Islet precursor cell (in vitro differentiated cells): ENCODE measurements at regions not wholly inside any gene's neighbourhood (a gene's known extent, or its start where the extent isn't known, plus 50 kb on each side); places are given as distances from the start of the nearest gene placed in this dataset.

Source experiments
- DNase-seq: peaks from one replicate; pipeline ENCODE4 v3.0.0-alpha.2; 2018

DNA sequence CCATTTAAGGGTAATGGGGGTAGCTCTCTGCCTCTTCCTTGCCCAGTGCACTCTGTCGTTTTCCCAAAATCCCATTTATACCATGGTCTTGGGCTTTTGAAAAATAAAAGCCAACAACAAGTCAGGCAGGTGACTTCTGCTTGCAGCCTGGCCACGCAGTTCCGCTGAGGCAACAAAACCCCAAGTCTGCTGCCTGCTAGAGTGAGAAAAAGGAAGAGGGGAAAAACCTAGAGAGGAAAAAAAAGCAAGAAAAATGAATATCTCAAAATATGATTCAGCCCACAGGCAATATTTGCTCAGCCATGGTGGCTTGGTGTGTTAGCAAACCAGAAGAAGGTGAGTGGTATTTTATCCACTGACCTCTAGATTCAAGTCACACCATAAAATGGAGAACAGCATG, 148.2 kb upstream of the FSTL4 start:
- DNase-seq: no peak

DNA sequence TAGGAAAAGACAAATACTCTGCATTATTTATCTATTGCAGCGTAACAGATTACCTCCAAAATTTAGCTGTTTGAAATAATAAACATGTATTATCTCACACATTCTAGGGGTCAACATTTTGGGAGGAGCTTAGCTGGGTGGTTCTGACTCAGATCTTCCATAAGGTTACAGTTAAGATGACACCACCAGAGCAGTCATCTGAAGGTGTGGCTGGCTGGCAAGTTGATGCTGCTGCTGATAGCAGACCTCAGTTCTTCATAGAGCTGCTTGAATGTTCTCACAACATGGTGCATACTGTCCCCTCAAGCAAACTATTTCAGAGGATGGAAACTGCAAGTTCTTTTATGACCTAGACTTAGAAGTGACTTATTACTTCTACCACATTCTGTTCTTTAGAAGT, 146.3 kb upstream of the FSTL4 start:
- DNase-seq: no peak

GRCh38 chr5:133757396-133757945, 145.1 kb upstream of the FSTL4 start:
- DNase-seq: peak; percentile 33

GRCh38 chr5:133756756-133757155, 144.4 kb upstream of the FSTL4 start:
- no peak for DNase-seq

- DNase-seq: peak; percentile 12
Measured at GRCh38 chr5:133756036-133756435, 143.7 kb upstream of the FSTL4 start.

DNA sequence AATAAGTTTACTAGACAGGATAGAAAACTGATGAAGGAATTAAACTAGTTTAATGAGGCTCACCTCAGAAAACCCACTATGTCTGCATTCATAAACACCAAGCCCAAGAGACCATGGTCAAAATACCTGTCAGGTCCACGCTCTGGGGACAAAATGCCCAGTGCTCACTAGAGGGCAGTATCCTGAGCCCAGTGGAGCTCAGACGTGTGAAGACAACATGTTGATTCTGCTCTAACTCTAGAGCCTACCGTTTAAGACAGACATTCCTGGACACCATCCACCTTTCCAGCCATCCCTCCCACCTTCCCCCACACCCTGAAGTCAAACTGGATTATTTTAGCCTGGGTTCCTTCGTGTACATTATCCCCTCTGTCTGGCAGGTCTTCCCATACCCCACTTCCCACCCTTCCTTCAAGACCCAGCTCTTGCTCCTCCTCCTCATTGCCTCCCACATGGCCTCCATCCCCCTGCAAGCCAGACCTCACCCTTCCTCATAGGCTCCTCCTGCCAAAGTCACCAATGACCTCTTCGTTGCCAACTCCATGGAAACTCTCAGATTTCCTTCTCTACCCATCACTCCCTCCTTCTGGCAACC, 142.3 kb upstream of the FSTL4 start:
- DNase-seq: peak; percentile 70

DNA sequence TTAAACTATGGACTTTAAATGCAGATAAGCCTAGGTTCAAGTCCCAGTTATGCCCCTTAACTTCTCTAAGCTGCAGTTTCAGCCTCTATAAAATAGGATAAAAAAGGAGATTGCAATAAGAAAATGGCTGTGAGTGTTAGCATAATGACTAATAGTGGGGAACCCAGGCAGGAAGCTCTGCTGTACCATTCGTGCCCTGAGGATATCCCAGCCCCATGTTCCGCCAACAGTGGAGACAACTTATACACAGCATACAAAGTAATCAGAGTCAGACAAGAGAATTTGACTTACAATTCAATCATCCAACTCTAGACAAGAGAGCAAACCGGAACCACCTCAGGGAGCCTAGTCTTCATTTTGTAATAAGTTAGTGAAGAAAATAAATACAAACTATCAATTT, 141.5 kb upstream of the FSTL4 start:
- DNase-seq: peak; percentile 22

DNA sequence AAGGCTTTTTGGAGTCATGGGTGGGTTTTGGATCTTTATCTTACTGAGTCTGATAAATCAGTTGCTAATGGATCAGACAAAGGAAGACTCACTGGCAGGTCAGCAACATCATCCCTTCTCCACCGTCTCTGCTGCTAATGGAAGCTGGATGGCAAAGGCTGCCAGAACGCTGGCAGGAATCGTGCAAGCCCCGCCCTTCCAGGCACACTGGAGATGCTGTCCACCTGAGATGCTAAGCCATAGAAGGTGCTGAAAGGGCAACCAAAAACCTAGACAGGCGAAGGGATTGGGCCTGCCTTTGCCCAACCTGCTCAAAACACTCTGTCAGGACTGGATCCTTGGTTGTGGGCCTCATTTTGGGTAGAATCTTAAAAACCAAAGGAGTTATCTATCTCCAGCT, 139.5 kb upstream of the FSTL4 start:
- peak; percentile 29 for DNase-seq

DNA sequence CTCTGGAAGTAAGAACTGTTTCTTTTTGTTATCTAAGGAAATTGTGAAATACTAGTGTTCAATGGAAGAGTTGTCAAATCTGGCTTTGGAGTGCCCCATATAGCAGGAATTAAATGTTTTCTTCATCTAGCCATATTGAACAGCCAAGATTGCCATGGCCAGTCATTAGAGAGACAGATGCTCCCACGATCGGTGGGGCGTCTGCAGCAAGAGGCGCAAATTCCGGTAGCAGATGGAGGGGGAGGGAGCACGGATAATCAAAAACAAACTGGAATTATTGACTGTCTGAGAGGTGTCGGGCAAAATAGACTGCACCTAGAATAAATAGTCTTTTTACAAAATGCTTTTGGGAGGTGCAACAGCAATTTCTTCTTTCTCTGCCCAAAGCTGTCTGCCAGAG, 139.1 kb upstream of the FSTL4 start:
- no peak for DNase-seq

- peak; percentile 32 for DNase-seq
Measured at GRCh38 chr5:133750856-133751255, 138.5 kb upstream of the FSTL4 start.

DNA sequence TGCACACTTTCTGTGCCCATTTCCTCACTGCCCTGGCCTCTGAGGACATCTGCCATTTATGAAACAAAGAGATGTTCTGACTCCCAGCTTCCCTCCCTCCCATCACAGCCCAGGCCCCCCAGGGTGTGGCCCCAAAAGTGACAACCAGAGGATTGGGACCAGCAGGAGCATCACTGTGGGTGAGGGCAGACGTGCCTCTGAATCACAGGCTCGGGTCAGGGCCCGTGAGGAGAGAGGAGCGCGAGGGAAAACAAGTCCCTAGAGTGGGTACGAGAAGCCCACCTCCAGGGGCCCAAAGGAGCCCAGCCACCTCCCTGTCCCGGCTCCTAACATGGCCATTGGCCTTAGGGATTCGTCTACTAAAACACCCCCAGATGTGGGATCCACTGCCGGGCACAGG, 138.0 kb upstream of the FSTL4 start:
- DNase-seq: peak; percentile 33

GRCh38 chr5:133749331-133749985, 137.1 kb upstream of the FSTL4 start:
- peak; percentile 38 for DNase-seq

GRCh38 chr5:133746834-133747233, 134.5 kb upstream of the FSTL4 start:
- DNase-seq: peak; percentile 45

DNA sequence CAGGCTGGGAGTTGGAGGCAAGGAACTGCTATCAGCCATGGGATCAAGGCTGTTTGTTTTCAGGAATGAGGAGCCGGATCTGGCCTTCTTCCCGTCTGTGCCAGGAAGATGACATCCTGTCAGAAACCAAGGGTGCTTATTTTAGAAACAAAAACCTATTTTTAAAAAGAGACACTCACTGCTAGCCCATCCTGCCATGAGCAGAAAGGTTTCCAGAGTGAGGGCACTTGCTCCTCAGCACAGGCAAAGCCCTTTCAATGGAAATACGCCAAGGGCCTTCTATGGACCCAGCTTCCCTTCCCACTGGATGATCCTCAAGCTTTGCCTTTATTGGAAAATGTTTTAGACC, 132.6 kb upstream of the FSTL4 start:
- peak; percentile 49 for DNase-seq

DNA sequence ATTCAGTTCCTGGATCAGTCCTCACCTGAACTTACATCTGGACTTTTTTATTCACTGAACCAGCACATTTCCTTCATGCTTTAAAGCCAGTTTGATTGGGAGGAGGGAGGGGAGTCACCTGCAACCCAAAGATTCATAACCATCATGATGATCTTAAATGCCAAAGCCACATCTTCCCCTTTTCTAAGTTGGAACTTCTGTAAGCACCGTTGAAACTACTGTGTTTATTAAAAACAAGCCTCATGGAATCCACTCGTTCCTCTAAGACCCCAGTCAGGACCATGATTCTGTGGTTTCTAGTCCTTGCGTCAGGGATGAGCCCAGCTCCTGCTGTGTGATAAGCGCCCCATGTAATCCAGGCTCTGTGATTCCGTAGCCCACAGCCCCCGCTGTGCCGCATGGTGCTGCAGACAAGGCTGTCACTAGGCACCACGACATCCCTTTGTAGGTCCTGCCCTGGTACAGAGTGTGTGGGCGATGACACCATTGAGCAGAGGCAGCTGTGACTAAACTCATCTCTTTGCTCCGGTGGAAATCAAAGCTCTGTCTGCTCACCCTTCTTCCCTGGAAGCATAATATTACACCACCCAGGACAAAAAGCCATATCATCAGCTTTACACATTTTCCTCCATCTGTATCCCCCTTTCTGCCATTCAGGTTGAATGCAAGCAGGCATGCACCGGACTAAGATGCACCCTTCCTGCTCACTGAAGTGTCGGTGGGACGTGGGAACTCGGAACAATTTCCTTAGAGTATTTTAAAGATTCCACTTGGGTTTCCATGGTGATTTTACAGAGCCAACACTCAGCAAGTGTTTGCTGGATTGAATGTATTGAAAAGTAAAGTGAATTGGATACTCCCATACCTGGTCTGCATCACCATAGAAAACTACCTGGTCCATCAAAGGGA, 132.0 kb upstream of the FSTL4 start:
- peak; percentile 23 for DNase-seq

DNA sequence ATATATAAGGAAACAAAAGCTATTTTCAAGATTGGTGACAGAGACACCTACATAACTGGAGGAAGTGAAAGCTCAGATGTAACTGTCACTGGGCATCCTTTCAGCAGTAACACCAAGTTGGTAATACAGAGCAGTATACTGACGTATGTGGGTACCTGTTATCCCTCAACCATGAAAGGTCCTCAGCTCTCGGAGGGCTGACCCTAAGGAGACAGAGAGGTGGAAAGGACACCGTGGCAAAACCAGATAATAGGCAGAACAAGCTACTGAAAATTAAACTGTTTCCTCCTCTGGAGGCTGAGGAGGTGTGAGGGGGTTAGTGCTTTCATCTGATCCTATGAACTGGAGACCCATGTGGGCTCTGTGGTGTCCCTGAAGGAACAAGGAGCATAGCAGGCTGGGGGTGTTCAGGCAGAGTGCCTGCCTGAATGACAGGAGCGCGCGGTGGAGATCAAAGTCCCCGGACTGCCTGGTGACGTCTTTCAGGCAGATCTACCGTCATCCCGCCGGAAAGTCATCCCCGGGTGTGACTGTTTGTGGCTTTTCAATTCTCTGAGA, 130.2 kb upstream of the FSTL4 start:
- DNase-seq: no peak

GRCh38 chr5:133741818-133742355, 129.5 kb upstream of the FSTL4 start:
- DNase-seq: no peak

GRCh38 chr5:133741396-133741795, 129.1 kb upstream of the FSTL4 start:
- DNase-seq: no peak

GRCh38 chr5:133739181-133739780, 126.9 kb upstream of the FSTL4 start:
- no peak for DNase-seq

DNA sequence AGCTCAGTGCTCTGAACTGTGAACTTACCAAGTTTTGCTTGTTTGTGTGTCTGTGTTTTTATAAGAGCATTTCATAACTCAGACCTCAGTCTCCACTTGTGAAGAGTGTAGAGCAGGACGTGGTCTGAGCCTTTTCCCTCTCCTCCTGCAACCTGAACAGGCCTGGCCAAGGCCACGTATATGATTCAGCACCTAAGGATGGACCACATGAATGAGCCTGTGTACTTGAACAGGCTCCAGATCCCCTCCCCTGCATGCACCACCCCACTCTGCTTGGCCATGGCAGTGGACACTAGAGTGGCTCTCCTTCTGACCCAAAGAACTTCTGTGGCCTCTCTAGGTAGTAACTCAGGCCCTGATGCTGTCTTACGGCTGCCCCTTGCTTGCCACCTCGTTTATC, 125.9 kb upstream of the FSTL4 start:
- no peak for DNase-seq

- DNase-seq: no peak
Measured at GRCh38 chr5:133736512-133736911, 124.2 kb upstream of the FSTL4 start.

- DNase-seq: peak; percentile 69
Measured at GRCh38 chr5:133735346-133735745, 123.0 kb upstream of the FSTL4 start.

- DNase-seq: no peak
Measured at GRCh38 chr5:133734916-133735315, 122.6 kb upstream of the FSTL4 start.
